Natural killer cell (primary cell): ENCODE measurements at regions not wholly inside any gene's neighbourhood (a gene's known extent, or its start where the extent isn't known, plus 50 kb on each side); places are given as distances from the start of the nearest gene placed in this dataset.
"Not testable (repeated sequence)": the region's sequence is repeated elsewhere in the genome, so short reads cannot be mapped to it uniquely, and the experiment has no call there.

Source experiments
- ATAC-seq, 3 donors: fragments of 150-1000 bp in 2 of 3; fragments of 200-7000 bp in 1 of 3; cut with Tn5 transposase; 1 replicate in 1 of 3; 2 replicates in 2 of 3; pipeline ENCODE4 v1.10.0; 2021; ENCODE audit warnings: mild to moderate bottlenecking in 2 of 3, moderate library complexity in 2 of 3
- DNase-seq, 2 donors: peaks; one replicate each; pipeline versions ENCODE4 v3.0.0 to v3.0.0-alpha.2; 2013 to 2021; ENCODE audit warnings: mixed read lengths in 1 of 2
- H3K27ac ChIP-seq: one replicate; pipeline ENCODE4 v1.5.1; 2013; ENCODE audit warnings: mild to moderate bottlenecking, low read length
- H3K27me3 ChIP-seq: one replicate; pipeline ENCODE4 v1.6.1; 2013; ENCODE audit warnings: low read length; ENCODE audit not compliant: control insufficient read depth, insufficient read depth
- H3K36me3 ChIP-seq: one replicate; pipeline ENCODE4 v1.6.1; 2013; ENCODE audit warnings: low read length; ENCODE audit not compliant: control insufficient read depth, insufficient read depth
- H3K4me1 ChIP-seq: one replicate; pipeline ENCODE4 v1.6.1; 2013; ENCODE audit warnings: low read length; ENCODE audit not compliant: control insufficient read depth, insufficient read depth
- H3K4me3 ChIP-seq: one replicate; pipeline ENCODE4 v1.5.1; 2013; ENCODE audit warnings: low read length
- H3K9me3 ChIP-seq: one replicate; pipeline ENCODE4 v1.6.1; 2013; ENCODE audit warnings: low read length; ENCODE audit not compliant: control insufficient read depth, insufficient read depth
- H3K27ac Mint-ChIP-seq, 2 donors: one replicate each; pipeline ENCODE4 v1.8.0; 2022; ENCODE audit warnings: mild to moderate bottlenecking in 2 of 2, mixed read lengths in 2 of 2, moderate library complexity in 1 of 2
- H3K27me3 Mint-ChIP-seq, 2 donors: one replicate each; pipeline ENCODE4 v1.8.0; 2022; ENCODE audit warnings: low read depth in 2 of 2, mixed read lengths in 2 of 2
- H3K36me3 Mint-ChIP-seq: one replicate; pipeline ENCODE4 v1.8.0; 2022; ENCODE audit warnings: mixed read lengths
- H3K4me1 Mint-ChIP-seq, 2 donors: one replicate each; pipeline ENCODE4 v1.8.0; 2022; ENCODE audit warnings: mixed read lengths in 2 of 2
- H3K4me3 Mint-ChIP-seq: one replicate; pipeline ENCODE4 v1.8.0; 2022; ENCODE audit warnings: mild to moderate bottlenecking, moderate library complexity, mixed read lengths
- H3K9me3 Mint-ChIP-seq, 2 donors: one replicate each; pipeline ENCODE4 v1.8.0; 2022; ENCODE audit warnings: mixed read lengths in 2 of 2
- CTCF ChIP-seq: fragments of 200-600 bp; IDR thresholded peaks from one replicate; pipeline ENCODE4 v1.8.0; 2022; ENCODE audit warnings: antibody characterized with exemption
- WGBS: methylation state at CpG from one replicate; pipeline ENCODE4 v1.1.7; 2013; ENCODE audit warnings: missing lambda C conversion rate; ENCODE audit not compliant: insufficient coverage; 5-methylcytosine and 5-hydroxymethylcytosine counted together
- intact Hi-C: fragments of 100-400 bp; cut with micrococcal nuclease; formaldehyde crosslinking; loops from one replicate; pipeline ENCODE4 v1.14.2; 2022

- H3K9me3 Mint-ChIP-seq = peaks cover 14 to 19% of the 10 kb centered on the region in 2 donors
- H3K4me3 Mint-ChIP-seq = no peak overlapping the region
- WGBS = 95% methylated on average over 55 of the region's 55 CpGs
- ATAC-seq (no peak), DNase-seq (no peak)
- peaks cover 3% of the 10 kb centered on the region for H3K36me3 Mint-ChIP-seq
- no peaks in the 10 kb centered on the region for H3K4me1 Mint-ChIP-seq
- H3K4me1 ChIP-seq = no peaks in the 10 kb centered on the region
- H3K27ac Mint-ChIP-seq = no peak overlapping the region
- H3K27ac ChIP-seq = no peak overlapping the region
- no peak overlapping the region for H3K4me3 ChIP-seq
- no peaks in the 10 kb centered on the region for H3K36me3 ChIP-seq
- H3K27me3 Mint-ChIP-seq = no peaks in the 10 kb centered on the region
- intact Hi-C loops = no loop called here
- H3K9me3 ChIP-seq = peaks cover 4% of the 10 kb centered on the region
- TF ChIP-seq CTCF = no peak
- H3K27me3 ChIP-seq = no peaks in the 10 kb centered on the region
These were observed 545.8 kb upstream of the CDH10 start for GRCh38 chr5:25190521-25191000.

- Histone ChIP-seq H3K36me3 (no peaks in the 10 kb centered on the region), H3K4me1 (no peaks in the 10 kb centered on the region), H3K27me3 (no peaks in the 10 kb centered on the region), H3K27ac (no peak overlapping the region), H3K9me3 (peaks cover 8% of the 10 kb centered on the region), H3K4me3 (no peak overlapping the region)
- Mint-ChIP-seq H3K4me3 (no peak overlapping the region), H3K27ac (no peak overlapping the region), H3K9me3 (peaks cover 23 to 24% of the 10 kb centered on the region in 2 donors), H3K4me1 (no peaks in the 10 kb centered on the region), H3K36me3 (peaks cover 38% of the 10 kb centered on the region), H3K27me3 (no peaks in the 10 kb centered on the region)
- no peak for DNase-seq
- TF ChIP-seq CTCF = no peak
- 90% methylated on average over 5 of the region's 5 CpGs for WGBS
- ATAC-seq = no peak
- intact Hi-C loops = no loop called here
These were observed 536.5 kb upstream of the CDH10 start for GRCh38 chr5:25181249-25181648.

GRCh38 chr5:25162616-25163015, 517.8 kb upstream of the CDH10 start:
- intact Hi-C loops, H3K4me3 Mint-ChIP-seq, H3K27ac ChIP-seq, DNase-seq, H3K36me3 ChIP-seq, H3K36me3 Mint-ChIP-seq, ATAC-seq, H3K27me3 Mint-ChIP-seq, H3K27ac Mint-ChIP-seq, H3K9me3 ChIP-seq, H3K4me1 Mint-ChIP-seq, H3K4me3 ChIP-seq, H3K4me1 ChIP-seq, H3K27me3 ChIP-seq: not testable (repeated sequence)
- WGBS = 0% methylated on average over 1 of the region's 1 CpG
- H3K9me3 Mint-ChIP-seq = peaks cover 9 to 17% of the 10 kb centered on the region in 2 donors

GRCh38 chr5:25160891-25161290, 516.1 kb upstream of the CDH10 start:
- H3K36me3 ChIP-seq = no peaks in the 10 kb centered on the region
- H3K27ac ChIP-seq = no peak overlapping the region
- no peak overlapping the region for H3K4me3 ChIP-seq
- no peaks in the 10 kb centered on the region for H3K27me3 Mint-ChIP-seq
- H3K4me1 ChIP-seq = no peaks in the 10 kb centered on the region
- no peaks in the 10 kb centered on the region for H3K27me3 ChIP-seq
- ATAC-seq (no peak), DNase-seq (no peak)
- intact Hi-C loops = no loop called here
- H3K9me3 ChIP-seq = peaks cover 10% of the 10 kb centered on the region
- H3K9me3 Mint-ChIP-seq = peaks cover 9 to 15% of the 10 kb centered on the region in 2 donors
- no peak overlapping the region for H3K27ac Mint-ChIP-seq
- no peak overlapping the region for H3K4me3 Mint-ChIP-seq
- H3K4me1 Mint-ChIP-seq = no peaks in the 10 kb centered on the region
- H3K36me3 Mint-ChIP-seq = peaks cover 3% of the 10 kb centered on the region
- TF ChIP-seq CTCF = no peak
- WGBS = no CpG with 5 or more reads among the region's 1 CpG
